Body of pancreas (tissue), 4 donors: ENCODE measurements at regions not wholly inside any gene's neighbourhood (a gene's known extent, or its start where the extent isn't known, plus 50 kb on each side); places are given as distances from the start of the nearest gene placed in this dataset.

ENCODE experiments used
- POLR2A ChIP-seq, 3 donors: fragments of 450-650 bp; IDR thresholded peaks; one replicate each; pipeline ENCODE4 v1.6.1; 2016; ENCODE audit warnings: antibody characterized with exemption in 3 of 3, mild to moderate bottlenecking in 2 of 3
- TF ChIP-seq, protein P1 (sequence below), 7 experiments: fragments of 450-650 bp in 4 of 7; fragments of 200-600 bp in 3 of 7; sonication (generic) in 3 of 7; IDR thresholded peaks; one replicate each; pipeline ENCODE4 v1.5.1; 2016 to 2019; ENCODE audit warnings: antibody characterized with exemption in 7 of 7

DNA sequence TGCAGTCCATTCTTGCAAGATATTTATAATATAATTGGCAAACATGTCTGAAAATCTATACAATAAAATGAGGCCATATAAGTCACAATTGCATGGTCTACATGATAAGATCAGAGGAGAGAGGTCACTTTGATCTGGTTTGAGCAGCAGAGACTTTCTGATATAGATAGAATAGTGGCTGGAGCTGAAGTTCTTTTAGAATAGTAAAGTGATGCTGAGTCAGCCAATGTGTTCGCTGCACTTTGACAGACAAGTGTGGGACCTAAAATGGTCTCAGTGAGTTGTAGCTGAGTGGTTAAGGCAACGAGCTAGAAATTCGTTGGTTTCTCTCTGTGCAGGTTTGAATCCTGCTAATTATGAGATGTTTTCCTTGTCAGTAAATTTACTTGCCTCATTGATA is 257.0 kb upstream of the C11orf87 start:
- TF ChIP-seq, protein P1, sequence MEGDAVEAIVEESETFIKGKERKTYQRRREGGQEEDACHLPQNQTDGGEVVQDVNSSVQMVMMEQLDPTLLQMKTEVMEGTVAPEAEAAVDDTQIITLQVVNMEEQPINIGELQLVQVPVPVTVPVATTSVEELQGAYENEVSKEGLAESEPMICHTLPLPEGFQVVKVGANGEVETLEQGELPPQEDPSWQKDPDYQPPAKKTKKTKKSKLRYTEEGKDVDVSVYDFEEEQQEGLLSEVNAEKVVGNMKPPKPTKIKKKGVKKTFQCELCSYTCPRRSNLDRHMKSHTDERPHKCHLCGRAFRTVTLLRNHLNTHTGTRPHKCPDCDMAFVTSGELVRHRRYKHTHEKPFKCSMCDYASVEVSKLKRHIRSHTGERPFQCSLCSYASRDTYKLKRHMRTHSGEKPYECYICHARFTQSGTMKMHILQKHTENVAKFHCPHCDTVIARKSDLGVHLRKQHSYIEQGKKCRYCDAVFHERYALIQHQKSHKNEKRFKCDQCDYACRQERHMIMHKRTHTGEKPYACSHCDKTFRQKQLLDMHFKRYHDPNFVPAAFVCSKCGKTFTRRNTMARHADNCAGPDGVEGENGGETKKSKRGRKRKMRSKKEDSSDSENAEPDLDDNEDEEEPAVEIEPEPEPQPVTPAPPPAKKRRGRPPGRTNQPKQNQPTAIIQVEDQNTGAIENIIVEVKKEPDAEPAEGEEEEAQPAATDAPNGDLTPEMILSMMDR (IDR thresholded peaks at IDR 0.05), result no peak
- no peak for TF ChIP-seq POLR2A (IDR thresholded peaks at IDR 0.05)
